ENCODE measurements at regions not wholly inside any gene's neighbourhood (a gene's known extent, or its start where the extent isn't known, plus 50 kb on each side); places are given as distances from the start of the nearest gene placed in this dataset.

- TF ChIP-seq EZH2 (IDR thresholded peaks at IDR 0.05; ENCODE audit: low read depth, unreplicated experiment), result no peak
- no peak for TF ChIP-seq NANOG (IDR thresholded peaks at IDR 0.05; ENCODE audit: borderline replicate concordance)
- TF ChIP-seq POLR2AphosphoS5 (IDR thresholded peaks at IDR 0.05; ENCODE audit: low read depth), result no peak
- TF ChIP-seq, protein P1, sequence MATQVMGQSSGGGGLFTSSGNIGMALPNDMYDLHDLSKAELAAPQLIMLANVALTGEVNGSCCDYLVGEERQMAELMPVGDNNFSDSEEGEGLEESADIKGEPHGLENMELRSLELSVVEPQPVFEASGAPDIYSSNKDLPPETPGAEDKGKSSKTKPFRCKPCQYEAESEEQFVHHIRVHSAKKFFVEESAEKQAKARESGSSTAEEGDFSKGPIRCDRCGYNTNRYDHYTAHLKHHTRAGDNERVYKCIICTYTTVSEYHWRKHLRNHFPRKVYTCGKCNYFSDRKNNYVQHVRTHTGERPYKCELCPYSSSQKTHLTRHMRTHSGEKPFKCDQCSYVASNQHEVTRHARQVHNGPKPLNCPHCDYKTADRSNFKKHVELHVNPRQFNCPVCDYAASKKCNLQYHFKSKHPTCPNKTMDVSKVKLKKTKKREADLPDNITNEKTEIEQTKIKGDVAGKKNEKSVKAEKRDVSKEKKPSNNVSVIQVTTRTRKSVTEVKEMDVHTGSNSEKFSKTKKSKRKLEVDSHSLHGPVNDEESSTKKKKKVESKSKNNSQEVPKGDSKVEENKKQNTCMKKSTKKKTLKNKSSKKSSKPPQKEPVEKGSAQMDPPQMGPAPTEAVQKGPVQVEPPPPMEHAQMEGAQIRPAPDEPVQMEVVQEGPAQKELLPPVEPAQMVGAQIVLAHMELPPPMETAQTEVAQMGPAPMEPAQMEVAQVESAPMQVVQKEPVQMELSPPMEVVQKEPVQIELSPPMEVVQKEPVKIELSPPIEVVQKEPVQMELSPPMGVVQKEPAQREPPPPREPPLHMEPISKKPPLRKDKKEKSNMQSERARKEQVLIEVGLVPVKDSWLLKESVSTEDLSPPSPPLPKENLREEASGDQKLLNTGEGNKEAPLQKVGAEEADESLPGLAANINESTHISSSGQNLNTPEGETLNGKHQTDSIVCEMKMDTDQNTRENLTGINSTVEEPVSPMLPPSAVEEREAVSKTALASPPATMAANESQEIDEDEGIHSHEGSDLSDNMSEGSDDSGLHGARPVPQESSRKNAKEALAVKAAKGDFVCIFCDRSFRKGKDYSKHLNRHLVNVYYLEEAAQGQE (IDR thresholded peaks at IDR 0.05; ENCODE audit: unreplicated experiment), result no peak
- TF ChIP-seq JUNB (IDR thresholded peaks at IDR 0.05; ENCODE audit: unreplicated experiment), result no peak
- TF ChIP-seq STAT1 (IDR thresholded peaks at IDR 0.05; ENCODE audit: unreplicated experiment), result no peak
Observed at GRCh38 chr2:120472891-120473309, 127.0 kb downstream of the INHBB start (continued).

GRCh38 chr2:120473522-120474271 is 127.8 kb downstream of the INHBB start:
- H3K4me3 ChIP-seq, result no peak overlapping the region
- peaks cover 53% of the 10 kb centered on the region for H3K27me3 ChIP-seq (ENCODE audit: insufficient read depth)
- no peak overlapping the region for H3K4me2 ChIP-seq
- ATAC-seq (no peak), DNase-seq (ENCODE audit: low spot score) (no peak)
- H3F3A ChIP-seq (replicated peaks; ENCODE audit: low read depth), result no peaks in the 10 kb centered on the region
- H3K27ac ChIP-seq (ENCODE audit: low read depth), result no peak overlapping the region
- H3K4me1 ChIP-seq (ENCODE audit: insufficient read depth), result no peaks in the 10 kb centered on the region
- Mint-ChIP-seq H3K4me3 (no peak overlapping the region), H3K27me3 (ENCODE audit: insufficient read depth, low read depth, poor library complexity) (peaks cover 43% of the 10 kb centered on the region), H3K27ac (no peak overlapping the region), H3K9me3 (no peaks in the 10 kb centered on the region), H3K36me3 (ENCODE audit: low read depth) (no peaks in the 10 kb centered on the region), H3K4me1 (no peaks in the 10 kb centered on the region)
- no peaks in the 10 kb centered on the region for H3K9me2 ChIP-seq (ENCODE audit: insufficient read depth)
- H2AFZ ChIP-seq, result no peak overlapping the region
- no peaks in the 10 kb centered on the region for H4K20me1 ChIP-seq (replicated peaks; ENCODE audit: insufficient read depth)
- no peaks in the 10 kb centered on the region for H3K79me2 ChIP-seq (replicated peaks; ENCODE audit: insufficient read depth)
- no peaks in the 10 kb centered on the region for H3K36me3 ChIP-seq (ENCODE audit: insufficient read depth)
- no peak for TF ChIP-seq CREB1 (CRISPR knock-in tag; IDR thresholded peaks at IDR 0.05; ENCODE audit: low read depth)
- TF ChIP-seq POLR2AphosphoS5 (IDR thresholded peaks at IDR 0.05; ENCODE audit: low read depth), result no peak
- TF ChIP-seq, protein P2, sequence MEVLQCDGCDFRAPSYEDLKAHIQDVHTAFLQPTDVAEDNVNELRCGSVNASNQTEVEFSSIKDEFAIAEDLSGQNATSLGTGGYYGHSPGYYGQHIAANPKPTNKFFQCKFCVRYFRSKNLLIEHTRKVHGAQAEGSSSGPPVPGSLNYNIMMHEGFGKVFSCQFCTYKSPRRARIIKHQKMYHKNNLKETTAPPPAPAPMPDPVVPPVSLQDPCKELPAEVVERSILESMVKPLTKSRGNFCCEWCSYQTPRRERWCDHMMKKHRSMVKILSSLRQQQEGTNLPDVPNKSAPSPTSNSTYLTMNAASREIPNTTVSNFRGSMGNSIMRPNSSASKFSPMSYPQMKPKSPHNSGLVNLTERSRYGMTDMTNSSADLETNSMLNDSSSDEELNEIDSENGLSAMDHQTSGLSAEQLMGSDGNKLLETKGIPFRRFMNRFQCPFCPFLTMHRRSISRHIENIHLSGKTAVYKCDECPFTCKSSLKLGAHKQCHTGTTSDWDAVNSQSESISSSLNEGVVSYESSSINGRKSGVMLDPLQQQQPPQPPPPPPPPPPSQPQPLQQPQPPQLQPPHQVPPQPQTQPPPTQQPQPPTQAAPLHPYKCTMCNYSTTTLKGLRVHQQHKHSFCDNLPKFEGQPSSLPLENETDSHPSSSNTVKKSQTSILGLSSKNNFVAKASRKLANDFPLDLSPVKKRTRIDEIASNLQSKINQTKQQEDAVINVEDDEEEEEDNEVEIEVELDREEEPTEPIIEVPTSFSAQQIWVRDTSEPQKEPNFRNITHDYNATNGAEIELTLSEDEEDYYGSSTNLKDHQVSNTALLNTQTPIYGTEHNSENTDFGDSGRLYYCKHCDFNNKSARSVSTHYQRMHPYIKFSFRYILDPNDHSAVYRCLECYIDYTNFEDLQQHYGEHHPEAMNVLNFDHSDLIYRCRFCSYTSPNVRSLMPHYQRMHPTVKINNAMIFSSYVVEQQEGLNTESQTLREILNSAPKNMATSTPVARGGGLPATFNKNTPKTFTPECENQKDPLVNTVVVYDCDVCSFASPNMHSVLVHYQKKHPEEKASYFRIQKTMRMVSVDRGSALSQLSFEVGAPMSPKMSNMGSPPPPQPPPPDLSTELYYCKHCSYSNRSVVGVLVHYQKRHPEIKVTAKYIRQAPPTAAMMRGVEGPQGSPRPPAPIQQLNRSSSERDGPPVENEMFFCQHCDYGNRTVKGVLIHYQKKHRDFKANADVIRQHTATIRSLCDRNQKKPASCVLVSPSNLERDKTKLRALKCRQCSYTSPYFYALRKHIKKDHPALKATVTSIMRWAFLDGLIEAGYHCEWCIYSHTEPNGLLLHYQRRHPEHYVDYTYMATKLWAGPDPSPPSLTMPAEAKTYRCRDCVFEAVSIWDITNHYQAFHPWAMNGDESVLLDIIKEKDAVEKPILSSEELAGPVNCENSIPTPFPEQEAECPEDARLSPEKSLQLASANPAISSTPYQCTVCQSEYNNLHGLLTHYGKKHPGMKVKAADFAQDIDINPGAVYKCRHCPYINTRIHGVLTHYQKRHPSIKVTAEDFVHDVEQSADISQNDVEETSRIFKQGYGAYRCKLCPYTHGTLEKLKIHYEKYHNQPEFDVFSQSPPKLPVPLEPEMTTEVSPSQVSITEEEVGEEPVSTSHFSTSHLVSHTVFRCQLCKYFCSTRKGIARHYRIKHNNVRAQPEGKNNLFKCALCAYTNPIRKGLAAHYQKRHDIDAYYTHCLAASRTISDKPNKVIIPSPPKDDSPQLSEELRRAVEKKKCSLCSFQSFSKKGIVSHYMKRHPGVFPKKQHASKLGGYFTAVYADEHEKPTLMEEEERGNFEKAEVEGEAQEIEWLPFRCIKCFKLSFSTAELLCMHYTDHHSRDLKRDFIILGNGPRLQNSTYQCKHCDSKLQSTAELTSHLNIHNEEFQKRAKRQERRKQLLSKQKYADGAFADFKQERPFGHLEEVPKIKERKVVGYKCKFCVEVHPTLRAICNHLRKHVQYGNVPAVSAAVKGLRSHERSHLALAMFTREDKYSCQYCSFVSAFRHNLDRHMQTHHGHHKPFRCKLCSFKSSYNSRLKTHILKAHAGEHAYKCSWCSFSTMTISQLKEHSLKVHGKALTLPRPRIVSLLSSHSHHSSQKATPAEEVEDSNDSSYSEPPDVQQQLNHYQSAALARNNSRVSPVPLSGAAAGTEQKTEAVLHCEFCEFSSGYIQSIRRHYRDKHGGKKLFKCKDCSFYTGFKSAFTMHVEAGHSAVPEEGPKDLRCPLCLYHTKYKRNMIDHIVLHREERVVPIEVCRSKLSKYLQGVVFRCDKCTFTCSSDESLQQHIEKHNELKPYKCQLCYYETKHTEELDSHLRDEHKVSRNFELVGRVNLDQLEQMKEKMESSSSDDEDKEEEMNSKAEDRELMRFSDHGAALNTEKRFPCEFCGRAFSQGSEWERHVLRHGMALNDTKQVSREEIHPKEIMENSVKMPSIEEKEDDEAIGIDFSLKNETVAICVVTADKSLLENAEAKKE (CRISPR knock-in tag; IDR thresholded peaks at IDR 0.05), result no peak
- TF ChIP-seq STAT1 (IDR thresholded peaks at IDR 0.05; ENCODE audit: unreplicated experiment), result no peak
- TF ChIP-seq CTCF (conservative IDR thresholded peaks at IDR 0.05; ENCODE audit: low read depth in 2 of 2), result no peak
- TF ChIP-seq ZNF331 (CRISPR knock-in tag; IDR thresholded peaks at IDR 0.05; ENCODE audit: low read depth), result no peak
- no peak for TF ChIP-seq ETS1 (IDR thresholded peaks at IDR 0.05)
- TF ChIP-seq JUNB (IDR thresholded peaks at IDR 0.05; ENCODE audit: unreplicated experiment), result no peak
- TF ChIP-seq ZNF114 (CRISPR knock-in tag; IDR thresholded peaks at IDR 0.05), result no peak
- TF ChIP-seq EZH2 (IDR thresholded peaks at IDR 0.05; ENCODE audit: low read depth, unreplicated experiment), result no peak
